GM06990 (cell line): ENCODE measurements at regions not wholly inside any gene's neighbourhood (a gene's known extent, or its start where the extent isn't known, plus 50 kb on each side); places are given as distances from the start of the nearest gene placed in this dataset.

Experiments
- DNase-seq: peaks from one replicate; pipeline ENCODE4 v3.0.0-alpha.2; 2011; ENCODE audit not compliant: insufficient read length; ENCODE audit errors: extremely low read depth
- H3K27me3 ChIP-seq: replicated peaks from 2 replicates; pipeline ENCODE4 v1.6.0; 2011; ENCODE audit warnings: low read length; ENCODE audit not compliant: control insufficient read depth, insufficient read depth
- H3K36me3 ChIP-seq: 2 replicates; pipeline ENCODE4 v1.5.1; 2011; ENCODE audit warnings: low read length; ENCODE audit not compliant: control insufficient read depth, insufficient read depth
- H3K4me3 ChIP-seq: replicated peaks from 2 replicates; pipeline ENCODE4 v1.5.1; 2011; ENCODE audit warnings: low read depth, mild to moderate bottlenecking, control low read depth, low read length
- TF ChIP-seq, protein P1 (sequence below): IDR thresholded peaks from 2 replicates; pipeline ENCODE4 v1.5.1; 2011; ENCODE audit warnings: low read length, control low read depth, mild to moderate bottlenecking, inconsistent platforms; ENCODE audit not compliant: insufficient read depth, poor library complexity, severe bottlenecking

DNA sequence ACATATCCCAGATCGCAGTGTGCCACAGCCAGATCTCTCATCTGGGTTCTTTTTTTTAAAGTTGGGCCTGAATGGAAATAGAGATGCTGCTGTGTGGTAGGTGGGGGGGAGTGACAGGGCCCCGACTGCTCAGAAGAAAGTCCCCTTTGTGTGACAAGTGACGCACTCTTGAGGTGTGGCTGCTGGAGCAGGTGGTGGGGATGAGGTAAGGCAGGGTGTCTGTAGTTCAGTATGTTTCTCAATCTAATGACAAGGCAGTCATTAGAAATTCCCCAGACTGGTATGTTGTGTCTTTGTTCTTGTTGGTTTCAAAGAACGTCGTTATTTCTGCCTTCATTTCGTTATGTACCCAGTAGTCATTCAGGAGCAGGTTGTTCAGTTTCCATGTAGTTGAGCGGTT is 128.8 kb upstream of the TACR1 start:
- TF ChIP-seq, protein P1, sequence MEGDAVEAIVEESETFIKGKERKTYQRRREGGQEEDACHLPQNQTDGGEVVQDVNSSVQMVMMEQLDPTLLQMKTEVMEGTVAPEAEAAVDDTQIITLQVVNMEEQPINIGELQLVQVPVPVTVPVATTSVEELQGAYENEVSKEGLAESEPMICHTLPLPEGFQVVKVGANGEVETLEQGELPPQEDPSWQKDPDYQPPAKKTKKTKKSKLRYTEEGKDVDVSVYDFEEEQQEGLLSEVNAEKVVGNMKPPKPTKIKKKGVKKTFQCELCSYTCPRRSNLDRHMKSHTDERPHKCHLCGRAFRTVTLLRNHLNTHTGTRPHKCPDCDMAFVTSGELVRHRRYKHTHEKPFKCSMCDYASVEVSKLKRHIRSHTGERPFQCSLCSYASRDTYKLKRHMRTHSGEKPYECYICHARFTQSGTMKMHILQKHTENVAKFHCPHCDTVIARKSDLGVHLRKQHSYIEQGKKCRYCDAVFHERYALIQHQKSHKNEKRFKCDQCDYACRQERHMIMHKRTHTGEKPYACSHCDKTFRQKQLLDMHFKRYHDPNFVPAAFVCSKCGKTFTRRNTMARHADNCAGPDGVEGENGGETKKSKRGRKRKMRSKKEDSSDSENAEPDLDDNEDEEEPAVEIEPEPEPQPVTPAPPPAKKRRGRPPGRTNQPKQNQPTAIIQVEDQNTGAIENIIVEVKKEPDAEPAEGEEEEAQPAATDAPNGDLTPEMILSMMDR, result no peak
- Histone ChIP-seq H3K36me3 (no peaks in the 10 kb centered on the region), H3K4me3 (no peak overlapping the region), H3K27me3 (no peaks in the 10 kb centered on the region)
- DNase-seq, result no peak

DNA sequence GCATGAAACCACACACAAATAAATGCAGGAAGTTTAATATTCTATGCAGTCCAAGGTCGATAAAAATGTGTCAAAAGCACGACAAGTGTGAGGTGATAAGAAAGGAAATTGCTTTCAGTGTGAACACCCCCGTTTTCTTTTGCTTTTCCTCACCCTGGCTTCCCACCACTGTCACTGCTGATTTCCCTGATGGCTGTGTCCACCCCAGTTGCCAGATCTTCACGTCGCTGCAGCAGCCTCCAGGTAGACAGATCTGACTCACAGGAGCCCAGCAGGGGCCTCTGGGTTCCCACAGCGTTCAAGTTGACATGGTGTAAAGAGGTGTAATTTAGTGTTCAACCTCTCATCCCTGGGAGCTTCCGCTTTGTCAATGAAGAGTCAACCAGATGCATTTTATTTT is 128.0 kb upstream of the TACR1 start:
- H3K36me3 ChIP-seq, result no peaks in the 10 kb centered on the region
- no peak for DNase-seq
- H3K4me3 ChIP-seq, result no peak overlapping the region
- TF ChIP-seq, protein P1, result no peak
- H3K27me3 ChIP-seq, result no peaks in the 10 kb centered on the region

DNA sequence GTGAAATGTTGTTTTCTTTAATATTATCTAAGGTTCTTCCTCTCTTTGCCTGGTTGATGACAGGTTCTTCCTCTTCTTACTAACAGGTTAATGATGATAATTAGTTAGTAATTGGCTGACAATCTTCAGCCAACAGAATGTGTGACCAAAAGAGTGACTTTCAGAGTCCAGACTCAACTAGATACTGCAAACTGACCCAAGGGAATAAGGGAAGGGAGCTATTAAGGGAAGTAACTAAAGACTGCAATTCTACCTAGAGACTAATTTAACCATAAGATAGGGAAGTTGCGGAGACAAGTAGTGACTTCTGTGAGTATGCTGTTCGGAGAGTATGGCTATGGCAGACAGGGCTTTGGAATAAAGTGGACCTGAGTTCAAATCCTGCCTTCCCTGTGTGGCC is 127.3 kb upstream of the TACR1 start:
- TF ChIP-seq, protein P1, result no peak

DNA sequence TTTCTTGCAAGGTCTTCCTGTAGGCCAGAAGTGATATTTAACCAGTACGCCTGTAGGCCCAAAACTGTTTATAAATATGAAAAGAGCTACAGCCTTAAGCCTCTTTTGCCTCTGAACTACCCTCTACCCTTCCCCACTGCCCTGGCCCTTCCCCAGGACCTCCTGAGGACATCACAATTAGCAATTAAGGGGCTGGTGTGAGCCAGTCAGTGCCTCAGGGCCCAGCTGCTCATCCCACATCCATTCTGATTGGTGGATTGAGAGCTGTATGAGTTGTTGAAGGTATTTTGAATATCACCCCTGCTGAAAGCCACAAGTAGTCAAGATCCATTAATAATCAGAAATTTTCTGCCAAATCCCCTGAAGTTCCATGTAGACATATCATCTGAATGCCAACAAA is 126.3 kb upstream of the TACR1 start:
- TF ChIP-seq, protein P1, result no peak
- no peak overlapping the region for H3K4me3 ChIP-seq
- H3K36me3 ChIP-seq, result no peaks in the 10 kb centered on the region
- no peaks in the 10 kb centered on the region for H3K27me3 ChIP-seq
- no peak for DNase-seq

More for the DNA sequence above, 127.3 kb upstream of the TACR1 start:
- no peak overlapping the region for H3K4me3 ChIP-seq
- no peaks in the 10 kb centered on the region for H3K27me3 ChIP-seq
- no peak for DNase-seq
- H3K36me3 ChIP-seq, result no peaks in the 10 kb centered on the region

DNA sequence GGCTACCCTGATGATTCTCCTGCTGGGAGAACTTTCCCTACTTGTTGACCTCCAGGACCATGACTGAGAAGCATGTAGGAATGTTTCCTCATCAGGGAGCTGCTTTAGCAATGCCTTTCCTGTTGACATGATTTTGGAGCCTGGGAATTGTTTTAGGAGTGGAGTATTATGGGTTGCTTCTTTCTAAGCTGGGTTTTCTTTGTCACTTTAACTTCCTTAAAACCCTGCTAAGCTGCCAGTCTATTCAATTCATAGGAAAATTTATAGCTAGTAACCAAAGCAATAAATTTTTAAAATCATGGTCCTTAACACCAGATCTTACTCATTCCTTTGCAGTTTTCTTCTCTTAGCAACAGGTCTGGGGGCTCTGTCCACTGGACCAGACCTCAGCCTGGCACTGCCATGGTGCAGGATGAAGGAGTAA is 125.6 kb upstream of the TACR1 start:
- TF ChIP-seq, protein P1, result no peak
- Histone ChIP-seq H3K27me3 (no peaks in the 10 kb centered on the region), H3K36me3 (no peaks in the 10 kb centered on the region), H3K4me3 (no peak overlapping the region)
- no peak for DNase-seq

DNA sequence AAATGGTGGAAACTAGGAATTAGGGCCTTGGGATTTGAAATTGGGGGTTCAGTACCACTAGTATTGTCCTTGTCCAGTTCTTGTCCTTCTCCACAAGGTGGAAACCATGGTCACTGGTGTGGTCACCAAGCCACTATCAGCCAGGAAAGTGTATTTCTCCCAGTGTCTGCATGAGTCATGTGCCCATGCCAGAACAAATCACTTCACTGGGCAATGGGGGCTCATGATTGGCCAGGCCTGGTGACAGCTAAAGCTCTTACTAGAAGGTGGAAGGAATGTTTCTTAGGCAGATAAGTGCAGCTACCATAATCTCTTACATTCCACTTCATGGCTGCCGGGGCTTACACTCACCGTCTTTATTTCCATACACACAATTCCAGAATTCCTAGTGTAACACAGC is 124.8 kb upstream of the TACR1 start:
- H3K4me3 ChIP-seq, result no peak overlapping the region
- DNase-seq, result no peak
- H3K27me3 ChIP-seq, result no peaks in the 10 kb centered on the region
- TF ChIP-seq, protein P1, result no peak
- H3K36me3 ChIP-seq, result no peaks in the 10 kb centered on the region
